ENCODE measurements at regions not wholly inside any gene's neighbourhood (a gene's known extent, or its start where the extent isn't known, plus 50 kb on each side); places are given as distances from the start of the nearest gene placed in this dataset.

GRCh38 chr20:21021472-21021790 lies 84.7 kb downstream of the LINC00237 start:
- TF ChIP-seq CTCF (IDR thresholded peaks at IDR 0.05) (no peak), POLR2A (IDR thresholded peaks at IDR 0.05) (no peak)

Data from adrenal gland (tissue), 5 donors.